ENCODE measurements at regions not wholly inside any gene's neighbourhood (a gene's known extent, or its start where the extent isn't known, plus 50 kb on each side); places are given as distances from the start of the nearest gene placed in this dataset.

DNA sequence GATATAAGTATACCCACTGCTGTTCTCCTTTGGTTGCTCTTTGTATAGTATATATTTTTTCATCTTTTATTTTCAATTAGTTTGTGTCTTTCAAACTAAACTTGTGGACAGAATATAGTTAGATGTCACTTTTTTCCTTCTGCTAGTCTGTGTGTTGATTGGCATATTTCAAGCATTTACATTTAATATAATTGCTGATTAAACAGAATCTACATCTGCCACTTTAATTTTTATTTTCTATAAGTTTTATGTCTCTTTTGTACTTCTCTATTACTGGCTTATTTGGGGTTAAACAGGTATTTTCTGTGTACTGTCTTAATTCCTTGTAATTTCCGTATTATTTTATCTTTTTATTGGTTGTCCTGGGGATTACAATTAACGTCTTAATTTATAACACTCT is 74.4 kb upstream of the CHODL start:
- no peak for DNase-seq
- no peak for TF ChIP-seq CTCF (IDR thresholded peaks at IDR 0.05)
- Mint-ChIP-seq H3K4me3 (no peak overlapping the region), H3K36me3 (no peaks in the 10 kb centered on the region), H3K9me3 (peaks cover 0 to 16% (median 3%) of the 10 kb centered on the region in 7 donors), H3K27me3 (ENCODE audit: low read depth in 3 of 3) (peaks cover 0 to 3% (median 0%) of the 10 kb centered on the region in 3 donors), H3K27ac (no peak overlapping the region), H3K4me1 (no peaks in the 10 kb centered on the region)
- WGBS (ENCODE audit: insufficient coverage), result no CpG with 5 or more reads among the region's 2 CpGs
- H3K27me3 ChIP-seq (ENCODE audit: control insufficient read depth in 2 of 2, insufficient read depth in 2 of 2, low read length in 2 of 2), result no peaks in the 10 kb centered on the region
- H3K4me2 ChIP-seq (replicated peaks; ENCODE audit: extremely low read depth, low read length, poor library complexity, severe bottlenecking), result no peak overlapping the region
- H2AFZ ChIP-seq (ENCODE audit: insufficient read depth, low read depth, low read length, poor library complexity, severe bottlenecking), result no peak overlapping the region
- H4K20me1 ChIP-seq (ENCODE audit: insufficient read depth, low read length), result no peaks in the 10 kb centered on the region
- H3K4me3 ChIP-seq (replicated peaks in 1 of 3; ENCODE audit: low read depth in 2 of 3, low read length in 3 of 3), result no peak overlapping the region
- H3K9ac ChIP-seq (ENCODE audit: insufficient read depth, low read length, poor library complexity, severe bottlenecking), result no peak overlapping the region
- intact Hi-C loops (cut with micrococcal nuclease), result no loop called here
- no peak overlapping the region for H3K27ac ChIP-seq (ENCODE audit: low read depth in 1 of 2, low read length in 2 of 2)
- no peaks in the 10 kb centered on the region for H3K9me3 ChIP-seq (replicated peaks in 1 of 2; ENCODE audit: control insufficient read depth in 1 of 2, insufficient read depth in 1 of 2, low read length in 2 of 2)
- no peaks in the 10 kb centered on the region for H3K79me2 ChIP-seq (ENCODE audit: insufficient read depth, low read length)
- no peaks in the 10 kb centered on the region for H3K4me1 ChIP-seq (ENCODE audit: control insufficient read depth in 1 of 2, insufficient read depth in 2 of 2, low read length in 2 of 2)
- H3K36me3 ChIP-seq (replicated peaks in 1 of 2; ENCODE audit: control insufficient read depth in 1 of 2, insufficient read depth in 2 of 2, low read length in 2 of 2), result no peaks in the 10 kb centered on the region

- Histone ChIP-seq H3K9ac (ENCODE audit: insufficient read depth, low read length, poor library complexity, severe bottlenecking) (no peak overlapping the region), H3K4me1 (ENCODE audit: control insufficient read depth in 1 of 2, insufficient read depth in 2 of 2, low read length in 2 of 2) (no peaks in the 10 kb centered on the region), H3K36me3 (replicated peaks in 1 of 2; ENCODE audit: control insufficient read depth in 1 of 2, insufficient read depth in 2 of 2, low read length in 2 of 2) (no peaks in the 10 kb centered on the region), H3K27ac (ENCODE audit: low read depth in 1 of 2, low read length in 2 of 2) (no peak overlapping the region), H3K9me3 (replicated peaks in 1 of 2; ENCODE audit: control insufficient read depth in 1 of 2, insufficient read depth in 1 of 2, low read length in 2 of 2) (no peaks in the 10 kb centered on the region), H4K20me1 (ENCODE audit: insufficient read depth, low read length) (no peaks in the 10 kb centered on the region), H3K27me3 (ENCODE audit: control insufficient read depth in 2 of 2, insufficient read depth in 2 of 2, low read length in 2 of 2) (no peaks in the 10 kb centered on the region), H3K4me2 (replicated peaks; ENCODE audit: extremely low read depth, low read length, poor library complexity, severe bottlenecking) (no peak overlapping the region), H3K79me2 (ENCODE audit: insufficient read depth, low read length) (no peaks in the 10 kb centered on the region), H2AFZ (ENCODE audit: insufficient read depth, low read depth, low read length, poor library complexity, severe bottlenecking) (no peak overlapping the region), H3K4me3 (replicated peaks in 1 of 3; ENCODE audit: low read depth in 2 of 3, low read length in 3 of 3) (no peak overlapping the region)
- H3K4me3 Mint-ChIP-seq, result no peak overlapping the region
- H3K27ac Mint-ChIP-seq, result no peak overlapping the region
- no peak for TF ChIP-seq CTCF (IDR thresholded peaks at IDR 0.05)
- peaks cover 0 to 15% (median 3%) of the 10 kb centered on the region in 7 donors for H3K9me3 Mint-ChIP-seq
- intact Hi-C loops (cut with micrococcal nuclease), result no loop called here
- no peak for DNase-seq
- peaks cover 0 to 3% (median 0%) of the 10 kb centered on the region in 3 donors for H3K27me3 Mint-ChIP-seq (ENCODE audit: low read depth in 3 of 3)
- H3K4me1 Mint-ChIP-seq, result peaks cover 2% of the 10 kb centered on the region
- 100% methylated on average over 1 of the region's 3 CpGs for WGBS (ENCODE audit: insufficient coverage)
- H3K36me3 Mint-ChIP-seq, result no peaks in the 10 kb centered on the region
Measured at GRCh38 chr21:18168108-18168507, 76.5 kb upstream of the CHODL start.

All from CD14-positive monocyte (primary cell).